ENCODE measurements at regions not wholly inside any gene's neighbourhood (a gene's known extent, or its start where the extent isn't known, plus 50 kb on each side); places are given as distances from the start of the nearest gene placed in this dataset.
"Not testable (repeated sequence)": the region's sequence is repeated elsewhere in the genome, so short reads cannot be mapped to it uniquely, and the experiment has no call there.

DNA sequence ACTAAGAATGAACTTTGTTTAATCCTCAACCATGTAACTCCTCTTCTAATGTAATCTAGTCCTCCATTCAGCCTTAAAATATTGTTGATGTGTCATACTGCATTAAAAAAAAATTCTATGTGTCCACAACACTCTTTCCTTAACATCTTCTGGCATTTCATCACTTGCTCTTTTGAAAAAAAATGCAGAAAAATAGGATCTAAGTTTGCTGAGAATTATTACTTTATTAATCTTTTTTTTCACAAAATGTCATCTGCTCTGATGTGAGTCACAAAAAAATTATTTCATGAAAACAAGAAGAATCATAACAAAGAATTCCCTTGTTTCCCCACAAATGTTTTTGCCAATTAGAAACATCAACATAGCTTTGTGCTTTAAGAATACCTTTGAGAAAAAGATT is 410.1 kb upstream of the MGAT4C start:
- no peak for DNase-seq

DNA sequence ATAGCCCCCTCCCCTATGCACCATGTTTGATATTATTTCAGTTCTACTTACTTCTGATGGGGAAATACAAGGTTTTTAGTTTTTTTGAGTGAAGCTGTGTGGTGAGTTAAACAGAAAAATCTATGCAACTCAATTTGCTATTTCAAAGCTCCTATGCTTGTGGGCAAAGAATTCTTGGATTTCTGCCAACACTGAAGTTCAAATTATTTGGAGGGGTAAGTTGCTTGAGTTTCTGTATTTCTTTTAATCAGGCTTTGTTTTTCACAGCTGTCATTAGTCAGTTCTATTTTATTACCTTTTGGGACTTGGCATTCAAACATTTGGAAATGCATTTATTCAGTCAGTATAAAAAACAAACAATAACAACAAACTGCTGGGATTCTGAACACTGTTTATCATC is 407.5 kb upstream of the MGAT4C start:
- DNase-seq, result no peak

DNA sequence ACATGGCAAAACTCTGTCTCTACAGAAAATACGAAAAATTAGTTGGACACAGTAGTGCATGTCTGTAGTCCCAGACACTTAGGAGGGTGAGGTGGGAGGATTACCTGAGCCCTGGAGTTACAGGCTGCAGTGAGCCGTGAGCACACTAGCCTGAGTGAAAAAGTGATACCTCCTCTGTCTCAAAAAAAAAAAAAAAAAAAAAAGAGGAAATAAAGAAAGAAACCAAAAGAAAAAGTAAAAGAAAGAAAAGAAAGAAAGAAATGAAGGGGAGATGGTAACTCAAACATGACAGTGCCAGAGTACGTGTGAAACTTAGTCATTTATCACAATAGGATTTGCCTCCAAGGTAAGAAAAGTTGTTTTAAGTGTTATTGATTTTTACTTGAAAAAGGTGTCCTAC is 407.0 kb upstream of the MGAT4C start:
- DNase-seq, result no peak

DNA sequence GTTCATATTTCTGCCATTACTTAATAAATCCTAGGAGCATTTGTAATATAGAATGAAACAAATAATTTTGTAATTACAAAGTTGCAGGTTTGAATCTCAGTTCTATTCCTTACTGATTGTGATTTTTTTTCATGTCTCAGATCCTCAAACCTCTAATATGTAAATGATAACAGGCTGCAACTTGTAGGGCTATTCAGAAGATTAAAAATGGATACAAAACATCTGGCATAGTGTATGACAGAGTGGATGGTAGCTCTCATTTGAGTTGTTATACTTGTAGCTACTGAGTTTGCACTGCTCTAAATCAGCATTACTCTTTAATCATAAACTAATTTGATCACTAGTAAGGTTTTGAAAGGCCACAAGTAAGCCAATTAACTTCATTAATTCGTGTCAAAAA is 406.3 kb upstream of the MGAT4C start:
- no peak for DNase-seq

DNA sequence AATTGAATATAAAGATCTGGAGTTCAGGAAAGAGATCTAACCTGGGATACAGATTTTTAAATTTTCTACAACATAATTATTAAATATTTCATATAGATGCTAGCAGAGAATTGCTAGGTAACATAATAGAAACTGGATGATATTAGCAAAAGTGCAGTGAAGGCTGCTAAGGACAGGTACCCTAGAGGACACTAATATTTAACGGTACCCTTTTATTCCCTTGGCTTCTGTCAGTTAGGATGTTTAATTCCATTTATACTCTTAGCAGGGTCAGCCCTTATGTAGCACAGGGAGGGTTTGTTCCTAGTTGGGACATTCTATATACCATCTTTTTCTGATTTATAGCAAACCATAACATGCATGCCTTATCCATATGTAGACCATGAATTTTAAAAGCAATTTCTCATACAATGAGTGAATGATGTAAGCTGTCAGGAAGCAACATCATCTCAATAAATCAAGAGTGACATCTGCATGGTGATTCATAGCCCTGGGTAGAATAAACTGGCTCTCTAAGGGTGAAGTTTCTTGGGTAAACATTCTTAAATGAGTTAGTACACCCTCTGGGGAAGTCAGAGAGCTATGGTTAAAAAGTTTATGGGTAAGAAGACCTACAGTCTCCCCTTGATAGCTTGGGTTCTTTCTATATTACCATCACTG is 404.4 kb upstream of the MGAT4C start:
- no peak for DNase-seq

DNA sequence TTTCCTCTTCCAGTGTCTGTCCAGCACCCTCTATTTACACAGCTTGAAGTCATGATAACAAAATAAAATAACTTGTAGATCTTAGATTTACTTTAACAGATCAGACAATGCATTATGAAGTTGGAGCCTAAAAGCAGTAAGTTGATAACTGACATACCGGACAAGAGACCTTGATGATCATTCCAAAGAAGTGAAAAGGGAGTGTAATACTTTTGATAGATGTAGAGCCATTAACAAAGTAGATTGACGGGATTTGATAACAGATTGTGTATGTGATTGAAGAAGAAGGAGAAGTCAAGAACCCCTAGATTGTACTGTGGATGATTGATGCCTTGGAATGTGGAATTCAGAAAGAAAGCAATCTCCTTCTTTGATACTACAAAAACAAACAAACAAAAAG is 403.8 kb upstream of the MGAT4C start:
- no peak for DNase-seq

DNA sequence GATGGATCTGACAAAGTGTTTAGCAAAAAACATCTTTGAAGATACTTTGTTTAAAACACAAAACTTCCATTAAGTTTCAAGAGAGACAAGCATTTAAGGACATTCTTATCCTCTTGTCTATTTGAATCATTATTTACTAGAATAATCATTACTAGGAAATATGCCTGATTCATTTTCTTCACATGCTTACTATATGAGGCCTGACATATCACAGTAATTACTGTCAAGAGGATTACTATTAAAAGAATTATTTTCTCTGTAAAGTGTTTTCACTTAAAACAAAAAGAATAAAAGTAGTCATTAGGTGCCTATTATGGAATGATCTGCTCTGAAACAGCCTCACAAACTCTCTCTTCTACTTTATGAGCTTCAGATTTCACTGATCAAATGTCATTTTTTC is 402.1 kb upstream of the MGAT4C start:
- no peak for DNase-seq

DNA sequence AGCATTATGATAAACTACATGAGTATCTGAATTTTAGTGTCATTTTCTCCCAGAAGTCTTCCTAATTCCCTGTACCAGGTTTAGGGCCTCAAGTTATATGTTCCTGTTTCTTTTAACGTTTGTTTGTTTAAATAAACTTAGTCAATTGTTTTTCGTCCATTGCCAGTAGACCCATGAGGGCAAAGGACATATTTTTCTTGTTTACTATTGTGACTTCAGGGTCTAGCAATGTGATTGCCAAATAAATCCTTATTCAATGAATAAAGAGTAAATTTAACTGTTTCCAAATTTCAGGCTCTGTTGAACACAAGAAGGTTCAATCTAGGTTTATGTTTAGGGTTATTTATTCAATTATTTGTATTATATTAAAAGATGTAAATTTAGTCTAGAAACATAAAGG is 391.6 kb upstream of the MGAT4C start:
- no peak for DNase-seq

DNA sequence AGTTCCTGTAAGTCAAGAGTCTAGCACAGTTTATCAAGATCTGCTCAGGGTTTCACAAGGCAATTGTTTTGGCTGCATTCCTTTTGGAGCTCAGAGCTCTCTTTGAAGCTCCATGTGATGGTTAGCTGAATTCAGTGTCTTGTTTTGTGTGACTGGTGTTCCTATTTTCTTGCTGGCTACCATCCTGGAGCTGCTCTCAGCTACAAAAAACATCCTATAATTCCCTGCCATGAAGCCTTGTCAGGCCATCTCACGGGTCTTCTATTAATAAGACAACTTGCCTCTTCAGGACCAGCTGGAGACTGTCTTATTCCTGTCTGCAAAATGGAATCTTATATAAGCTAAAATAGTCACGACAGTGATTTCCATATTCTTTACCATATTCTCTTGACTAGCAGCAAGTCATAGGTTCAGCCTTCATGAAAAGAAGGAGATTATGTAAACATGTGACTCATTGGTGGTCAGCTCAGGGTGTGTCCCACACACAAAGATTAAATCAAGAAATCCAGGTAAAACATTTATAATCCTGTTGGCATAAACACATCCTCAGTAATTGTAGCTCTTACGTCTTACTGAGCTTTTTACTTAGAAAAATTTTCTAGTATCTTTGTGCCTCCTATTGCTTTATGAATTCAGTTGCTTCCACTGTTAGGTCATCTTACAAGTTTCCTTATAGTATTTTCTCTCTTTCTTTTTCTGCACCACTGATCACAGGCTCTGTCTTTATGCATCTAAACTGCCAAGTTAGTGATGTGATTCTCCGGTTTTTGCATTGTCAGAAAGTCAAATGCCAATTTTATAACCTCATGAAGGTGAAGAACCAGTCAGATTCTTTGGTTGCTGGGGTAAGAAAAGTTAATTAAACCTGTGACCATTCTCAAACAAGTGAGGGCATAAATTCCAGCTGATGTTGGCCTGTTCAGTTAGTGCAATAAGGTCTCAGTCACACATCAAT is 378.5 kb upstream of the MGAT4C start:
- DNase-seq, result peak; percentile 1

DNA sequence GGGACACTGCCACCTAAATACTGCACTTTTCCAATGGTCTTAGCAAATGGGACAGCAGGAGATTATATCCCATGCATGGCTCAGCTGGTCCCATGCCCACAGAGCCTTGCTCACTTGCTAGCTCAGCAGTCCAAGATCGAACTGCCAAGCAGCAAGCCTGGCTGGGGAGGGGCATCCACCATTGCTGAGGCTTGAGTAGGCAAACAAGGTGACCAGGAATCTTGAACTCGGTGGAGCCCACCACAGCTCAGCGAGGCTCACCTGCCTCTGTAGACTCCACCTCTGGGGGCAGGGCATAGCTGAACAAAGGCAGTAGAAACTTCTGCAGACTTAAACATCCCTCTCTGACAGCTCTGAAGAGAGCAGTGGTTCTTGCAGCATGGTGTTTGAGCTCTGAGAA is 370.8 kb upstream of the MGAT4C start:
- no peak for DNase-seq

DNA sequence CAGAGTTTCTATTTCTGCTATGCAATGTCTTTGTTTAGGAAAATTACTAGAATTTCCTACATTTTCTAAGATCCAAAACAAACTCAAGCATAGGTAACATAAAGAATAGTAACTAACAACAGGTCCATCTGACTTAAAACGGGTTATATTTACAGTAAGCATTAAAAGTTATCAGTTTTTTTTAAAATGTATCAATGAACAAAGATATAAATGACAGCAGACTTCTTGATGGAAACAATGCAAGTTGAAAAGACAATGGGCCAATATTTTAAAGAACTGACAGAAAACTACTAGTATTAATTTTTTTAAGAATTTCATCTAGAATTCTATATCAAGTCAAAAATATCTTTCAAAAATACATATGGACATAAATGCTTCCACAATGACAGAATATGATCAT is 367.1 kb upstream of the MGAT4C start:
- no peak for DNase-seq

DNA sequence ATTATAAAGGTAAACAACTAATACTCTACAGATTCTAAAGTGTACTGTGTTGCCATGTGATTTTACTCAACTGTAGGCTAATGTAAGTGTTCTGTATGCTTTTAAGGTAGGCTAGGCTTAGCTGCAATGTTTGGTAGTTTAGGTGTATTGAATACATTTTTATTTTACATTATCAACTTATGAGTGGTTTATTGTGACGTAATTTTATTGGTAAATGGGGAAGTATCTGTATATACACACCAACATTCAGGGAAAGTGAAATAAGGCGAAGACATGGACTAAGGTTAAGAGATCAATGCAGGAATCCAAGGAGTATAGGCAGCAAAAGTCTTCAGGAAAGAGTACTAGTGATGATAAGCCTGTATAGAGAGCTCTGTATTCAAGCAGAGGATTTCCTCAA is 365.8 kb upstream of the MGAT4C start:
- no peak for DNase-seq

DNA sequence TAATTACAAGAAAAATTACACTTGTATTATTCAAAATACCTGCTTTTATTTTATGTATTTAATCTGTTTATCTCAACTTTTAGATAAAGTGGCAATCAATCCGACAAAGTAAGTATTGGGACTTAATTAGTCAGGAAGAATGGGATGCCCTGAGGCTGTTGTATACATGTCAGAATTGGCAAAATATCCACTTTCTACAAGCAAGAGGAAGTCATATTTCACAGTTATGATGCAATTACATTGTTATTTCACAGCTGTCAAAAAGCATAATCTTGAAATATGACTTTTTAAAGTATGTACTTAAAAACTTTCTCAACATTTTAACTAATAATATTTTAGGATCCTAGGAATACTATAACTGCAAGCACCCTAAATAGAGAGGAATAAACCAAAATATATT is 357.1 kb upstream of the MGAT4C start:
- DNase-seq, result no peak

DNA sequence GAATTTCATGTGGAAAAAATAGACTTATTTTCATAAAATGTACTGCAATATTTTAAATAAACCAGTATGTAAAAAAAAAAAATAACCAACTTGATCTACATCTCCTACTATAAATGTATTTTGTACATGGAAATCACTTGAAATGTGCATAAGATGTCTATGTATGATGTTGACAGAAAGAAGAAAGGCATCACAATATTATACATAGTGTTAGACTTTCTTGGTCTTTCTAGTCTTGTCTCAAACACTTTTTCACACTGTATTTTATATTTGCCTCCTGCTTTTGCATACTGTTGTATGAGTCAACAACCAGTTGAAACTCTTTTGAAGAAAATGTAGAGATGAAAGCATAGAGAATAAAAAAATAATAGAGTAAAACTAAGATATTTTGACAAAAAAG is 352.4 kb upstream of the MGAT4C start:
- DNase-seq, result no peak

DNA sequence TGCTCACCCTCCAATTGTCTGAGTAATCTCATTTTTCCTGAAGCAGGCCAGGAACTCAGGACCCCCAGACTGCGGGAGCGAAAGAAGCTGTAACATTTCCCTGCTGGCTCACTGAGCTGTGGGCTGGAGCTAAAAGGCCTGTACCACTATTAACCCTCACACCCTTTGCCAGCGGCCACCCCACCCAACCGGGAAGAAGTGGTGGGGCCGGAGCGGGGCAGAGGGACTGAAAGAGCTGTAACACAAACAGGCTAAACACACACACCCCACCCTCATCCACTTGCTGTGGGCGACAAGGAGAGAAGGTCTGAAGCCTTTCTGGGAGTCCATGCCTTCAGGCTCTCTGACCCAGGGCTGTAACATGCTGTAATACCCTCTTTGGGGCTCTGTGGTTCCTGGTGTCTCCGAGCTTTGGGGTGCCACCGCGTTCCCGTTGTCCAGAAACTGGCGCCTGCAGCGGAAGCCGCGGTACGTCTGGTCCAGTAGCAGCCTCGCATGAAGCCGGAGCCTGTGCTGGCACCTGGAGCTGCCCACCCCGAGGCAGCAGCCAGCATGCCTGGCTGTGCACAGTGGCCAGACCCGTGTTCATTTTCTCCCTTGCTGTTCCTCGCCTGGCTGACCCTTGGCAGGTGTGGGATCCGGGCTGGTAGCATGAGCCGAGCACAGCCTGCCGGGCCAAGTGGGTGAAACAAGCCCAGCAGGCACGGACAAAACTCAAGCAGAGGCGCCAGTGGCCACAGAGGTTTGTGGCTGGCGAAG is 345.5 kb upstream of the MGAT4C start:
- DNase-seq, result no peak

DNA sequence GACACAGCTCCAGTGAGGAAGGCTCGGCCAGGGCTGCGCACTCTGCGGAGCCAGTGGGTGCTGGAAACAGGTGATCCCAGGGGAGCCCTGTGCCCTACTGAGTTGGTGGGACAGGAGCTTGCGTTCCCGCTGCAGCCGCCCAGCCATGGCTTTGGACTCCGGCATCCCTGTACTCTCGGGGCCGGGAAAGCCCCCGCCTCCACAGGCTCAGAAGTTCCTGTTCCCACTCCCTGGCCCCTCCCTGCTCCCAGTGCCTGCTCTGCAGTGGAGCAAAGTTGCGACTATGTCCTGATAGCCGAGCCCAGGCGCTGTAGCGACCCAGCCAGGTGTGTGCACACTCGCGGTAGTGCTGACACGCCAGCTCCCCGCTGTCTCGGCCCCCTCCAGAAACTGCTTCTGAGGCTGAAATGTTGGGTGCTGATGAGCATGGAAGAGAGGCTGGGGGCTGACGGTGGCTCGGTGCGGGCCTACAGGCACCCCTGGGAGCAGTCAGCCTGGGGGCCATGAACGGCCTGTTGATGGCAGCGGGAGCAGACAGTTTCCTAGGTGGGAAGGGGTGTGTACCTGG is 344.6 kb upstream of the MGAT4C start:
- DNase-seq, result no peak

DNA sequence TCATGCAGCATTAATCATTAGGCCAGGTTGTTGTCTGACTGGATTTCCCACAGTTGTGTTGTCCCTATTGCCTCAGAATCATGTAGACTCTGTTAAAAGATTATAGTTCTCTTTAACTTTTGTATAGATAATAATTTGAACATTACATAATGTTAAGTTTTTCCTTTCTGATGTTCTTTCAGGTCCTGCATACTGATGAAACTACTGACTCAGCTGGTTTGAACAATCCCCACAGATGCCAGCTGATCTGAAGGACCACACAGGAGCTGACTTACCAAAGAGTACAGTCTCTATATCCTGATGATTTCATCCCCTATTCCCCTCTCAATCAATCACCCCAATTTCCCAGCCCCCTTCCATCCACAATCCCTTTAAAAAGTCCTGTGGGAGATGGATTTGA is 341.2 kb upstream of the MGAT4C start:
- no peak for DNase-seq

DNA sequence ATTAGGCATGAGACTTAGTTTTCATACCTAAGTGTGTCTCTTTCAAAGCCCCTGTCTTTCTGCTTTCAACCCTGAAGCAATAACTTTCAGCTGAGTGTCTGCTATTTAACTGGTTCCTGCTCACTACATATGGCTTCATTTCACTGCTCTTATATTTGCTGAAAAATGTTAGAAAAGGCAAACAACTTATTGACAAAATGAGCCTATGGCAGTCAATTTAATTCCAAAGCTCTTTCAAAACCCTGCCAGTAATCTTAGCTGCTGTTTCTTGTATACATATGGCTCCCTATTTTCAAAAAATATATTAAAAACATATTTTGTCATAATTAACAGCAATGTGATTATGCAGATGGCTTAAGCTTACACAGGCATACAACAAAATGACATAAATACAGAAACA is 334.1 kb upstream of the MGAT4C start:
- DNase-seq, result no peak

DNA sequence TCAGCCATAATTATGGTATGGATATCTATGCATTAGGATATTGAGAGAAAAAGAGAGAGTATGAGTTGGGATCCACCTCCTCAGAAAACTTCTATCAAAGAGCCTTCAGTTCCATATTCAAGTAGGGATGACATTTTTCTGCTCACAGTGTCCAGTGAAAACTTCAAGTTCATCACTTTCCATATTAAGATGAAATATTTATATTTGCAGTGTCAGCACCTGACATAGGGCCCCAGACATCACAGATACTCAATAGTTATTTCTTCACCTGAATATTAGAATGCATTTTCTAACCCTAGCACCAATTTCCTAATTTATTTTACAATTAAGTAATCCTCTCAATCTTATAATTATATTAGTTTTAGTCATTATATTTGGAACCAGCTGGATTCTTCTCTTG is 318.0 kb upstream of the MGAT4C start:
- DNase-seq, result no peak

DNA sequence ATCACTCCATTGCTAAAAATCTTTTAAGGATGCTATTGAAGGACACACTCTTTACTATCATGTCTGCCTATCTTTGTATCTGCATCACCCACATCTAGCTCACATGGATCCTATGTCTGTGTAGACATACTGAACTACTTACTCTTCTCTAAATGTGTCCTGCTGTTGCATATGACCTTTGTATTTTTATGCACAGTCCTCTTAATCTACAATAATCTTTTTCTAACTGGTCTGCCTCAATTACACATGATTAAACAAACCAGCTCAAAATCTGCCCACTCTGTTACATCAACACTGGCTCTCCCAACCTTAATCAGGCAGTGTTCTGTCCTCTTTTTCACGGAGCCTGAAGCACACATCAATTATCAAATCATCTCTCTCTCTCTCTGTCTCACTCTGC is 316.3 kb upstream of the MGAT4C start:
- DNase-seq, result no peak

DNA sequence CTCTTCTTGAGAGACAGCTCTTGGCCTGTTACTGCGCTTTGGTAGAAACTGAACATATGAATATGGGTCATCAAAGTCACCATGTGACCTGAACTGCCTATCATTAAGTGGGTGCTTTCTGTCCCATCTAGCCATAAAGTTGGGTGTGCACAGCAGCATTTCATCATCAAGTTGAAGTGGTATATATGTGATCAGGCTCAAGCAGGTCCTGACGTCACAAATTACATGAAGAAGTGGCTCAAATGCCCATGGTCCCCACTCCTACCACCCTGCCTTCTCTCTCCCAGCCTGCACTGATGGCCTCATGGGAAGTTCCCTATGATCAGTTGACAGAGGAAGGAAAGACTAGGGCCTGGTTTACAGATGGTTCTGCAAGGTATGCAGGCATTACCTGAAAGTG is 308.8 kb upstream of the MGAT4C start:
- no peak for DNase-seq

DNA sequence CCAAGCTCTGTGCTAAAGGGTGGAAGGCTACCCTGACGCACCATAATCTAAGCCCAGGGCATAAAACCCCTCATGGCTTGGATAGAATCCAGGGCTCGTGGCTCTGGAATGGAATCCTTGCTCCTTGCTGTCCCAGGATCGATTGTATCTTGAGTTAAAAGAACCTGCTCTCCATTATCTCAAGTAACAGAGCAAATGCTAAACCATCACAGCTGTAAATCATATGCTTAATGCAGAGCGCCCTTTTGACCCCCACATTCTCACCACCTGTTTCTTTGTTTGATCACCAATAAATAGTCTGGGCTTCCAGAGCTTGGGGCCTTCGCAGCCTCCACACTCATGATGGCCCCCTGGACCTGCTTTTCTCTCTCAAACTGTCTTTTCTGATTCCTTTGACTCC is 299.3 kb upstream of the MGAT4C start:
- DNase-seq, result not testable (repeated sequence)

DNA sequence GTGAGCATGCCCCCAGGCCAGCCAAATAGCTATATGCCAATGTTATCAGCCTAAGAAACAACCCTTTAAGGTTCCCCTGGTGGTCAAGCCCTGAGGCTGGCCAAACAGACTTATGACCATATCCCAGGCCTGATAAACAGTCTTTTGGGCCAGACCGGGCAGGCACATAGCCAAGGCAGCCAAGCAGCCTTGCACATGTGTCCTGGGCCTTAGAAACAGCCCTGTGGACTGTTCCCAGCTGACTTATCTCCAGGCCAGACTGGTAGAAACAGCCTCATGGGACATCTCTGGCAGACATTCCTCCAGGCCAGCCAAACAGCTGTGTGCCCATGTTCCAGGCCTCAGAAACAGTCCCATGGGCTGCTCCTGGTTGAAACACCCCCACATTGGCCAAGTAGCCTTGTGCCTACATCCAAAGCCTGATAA is 295.0 kb upstream of the MGAT4C start:
- no peak for DNase-seq
